ENCODE measurements at regions not wholly inside any gene's neighbourhood (a gene's known extent, or its start where the extent isn't known, plus 50 kb on each side); places are given as distances from the start of the nearest gene placed in this dataset.

DNA sequence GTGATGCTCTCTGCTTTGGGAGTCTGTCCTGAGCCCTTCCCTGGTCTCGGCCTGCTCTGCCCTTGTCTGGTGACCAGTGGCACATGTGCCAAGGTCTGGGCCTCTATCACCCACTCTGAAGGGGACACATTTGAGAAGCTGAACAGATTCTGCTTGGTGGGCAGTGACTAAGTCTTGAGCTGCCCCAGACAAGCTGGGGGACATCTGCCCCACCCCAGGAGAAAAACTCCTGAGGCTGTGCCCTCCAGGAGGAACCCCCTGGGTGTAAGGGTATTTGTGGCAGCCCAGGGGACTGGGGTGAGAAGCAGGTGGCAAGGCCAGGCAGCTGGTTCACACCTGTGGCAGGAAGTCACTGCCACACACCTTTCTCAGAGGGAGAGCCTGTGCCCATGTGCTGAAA lies 342.1 kb downstream of the DYSF start:
- H3K79me2 ChIP-seq (ENCODE audit: low read length) = no peaks in the 10 kb centered on the region
- H2AFZ ChIP-seq (ENCODE audit: low read length) = no peak overlapping the region
- no peak overlapping the region for H3K9ac ChIP-seq (ENCODE audit: low read length)
- no peaks in the 10 kb centered on the region for H3F3A ChIP-seq (ENCODE audit: insufficient read depth, low read length)
- no peaks in the 10 kb centered on the region for H3K9me3 ChIP-seq (replicated peaks; ENCODE audit: insufficient read depth, low read length)
- DNase-seq = no peak
- no peak overlapping the region for H3K4me3 ChIP-seq (ENCODE audit: low read length)
- no peaks in the 10 kb centered on the region for H3K36me3 ChIP-seq (replicated peaks; ENCODE audit: insufficient read depth, low read length)
- no peaks in the 10 kb centered on the region for H3K9me2 ChIP-seq (replicated peaks; ENCODE audit: insufficient read depth, low read length)
- no peaks in the 10 kb centered on the region for H3K4me1 ChIP-seq (ENCODE audit: low read length)
- no peak overlapping the region for H3K27ac ChIP-seq (ENCODE audit: low read length)
- H3K4me2 ChIP-seq (ENCODE audit: low read depth, low read length) = no peak overlapping the region
- no peaks in the 10 kb centered on the region for H4K20me1 ChIP-seq (ENCODE audit: insufficient read depth, low read length)
- TF ChIP-seq EZH2phosphoT487 (IDR thresholded peaks at IDR 0.05; ENCODE audit: low read length) = no peak
- TF ChIP-seq, protein P1, sequence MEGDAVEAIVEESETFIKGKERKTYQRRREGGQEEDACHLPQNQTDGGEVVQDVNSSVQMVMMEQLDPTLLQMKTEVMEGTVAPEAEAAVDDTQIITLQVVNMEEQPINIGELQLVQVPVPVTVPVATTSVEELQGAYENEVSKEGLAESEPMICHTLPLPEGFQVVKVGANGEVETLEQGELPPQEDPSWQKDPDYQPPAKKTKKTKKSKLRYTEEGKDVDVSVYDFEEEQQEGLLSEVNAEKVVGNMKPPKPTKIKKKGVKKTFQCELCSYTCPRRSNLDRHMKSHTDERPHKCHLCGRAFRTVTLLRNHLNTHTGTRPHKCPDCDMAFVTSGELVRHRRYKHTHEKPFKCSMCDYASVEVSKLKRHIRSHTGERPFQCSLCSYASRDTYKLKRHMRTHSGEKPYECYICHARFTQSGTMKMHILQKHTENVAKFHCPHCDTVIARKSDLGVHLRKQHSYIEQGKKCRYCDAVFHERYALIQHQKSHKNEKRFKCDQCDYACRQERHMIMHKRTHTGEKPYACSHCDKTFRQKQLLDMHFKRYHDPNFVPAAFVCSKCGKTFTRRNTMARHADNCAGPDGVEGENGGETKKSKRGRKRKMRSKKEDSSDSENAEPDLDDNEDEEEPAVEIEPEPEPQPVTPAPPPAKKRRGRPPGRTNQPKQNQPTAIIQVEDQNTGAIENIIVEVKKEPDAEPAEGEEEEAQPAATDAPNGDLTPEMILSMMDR (IDR thresholded peaks at IDR 0.05; ENCODE audit: low read length) = no peak
- H3K27me3 ChIP-seq (replicated peaks; ENCODE audit: insufficient read depth, low read length) = no peaks in the 10 kb centered on the region

DNA sequence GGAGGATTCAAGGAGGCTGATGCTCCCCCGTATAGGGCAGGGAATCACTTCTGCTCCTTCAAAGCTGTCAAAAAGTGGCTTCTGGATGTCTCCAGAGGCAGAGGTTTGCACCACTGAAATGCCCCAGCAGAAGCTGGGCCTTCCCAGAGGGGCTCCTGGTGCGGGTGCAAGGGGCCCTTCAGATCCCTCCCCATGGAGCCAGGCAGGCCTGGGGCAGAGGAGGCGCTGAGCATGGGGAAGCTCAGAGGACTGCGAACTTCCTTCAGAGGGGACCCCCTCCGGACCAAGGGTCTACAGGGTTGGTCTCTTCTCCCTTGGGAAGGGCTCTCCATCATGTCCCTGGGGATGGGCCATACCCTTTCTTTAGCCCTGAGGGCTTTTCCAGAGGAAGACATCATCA lies 341.2 kb downstream of the DYSF start:
- no peak overlapping the region for H3K4me3 ChIP-seq (ENCODE audit: low read length)
- no peak overlapping the region for H3K4me2 ChIP-seq (ENCODE audit: low read depth, low read length)
- no peaks in the 10 kb centered on the region for H3K27me3 ChIP-seq (replicated peaks; ENCODE audit: insufficient read depth, low read length)
- H3K9ac ChIP-seq (ENCODE audit: low read length) = no peak overlapping the region
- no peaks in the 10 kb centered on the region for H3K4me1 ChIP-seq (ENCODE audit: low read length)
- no peaks in the 10 kb centered on the region for H3K79me2 ChIP-seq (ENCODE audit: low read length)
- no peaks in the 10 kb centered on the region for H3K36me3 ChIP-seq (replicated peaks; ENCODE audit: insufficient read depth, low read length)
- no peaks in the 10 kb centered on the region for H3K9me3 ChIP-seq (replicated peaks; ENCODE audit: insufficient read depth, low read length)
- H3F3A ChIP-seq (ENCODE audit: insufficient read depth, low read length) = no peaks in the 10 kb centered on the region
- no peak for TF ChIP-seq EZH2phosphoT487 (IDR thresholded peaks at IDR 0.05; ENCODE audit: low read length)
- TF ChIP-seq, protein P1 (IDR thresholded peaks at IDR 0.05; ENCODE audit: low read length) = no peak
- TF ChIP-seq EZH2 (optimal IDR thresholded peaks at IDR 0.05; ENCODE audit: low read depth, low read length) = no peak
- H3K9me2 ChIP-seq (replicated peaks; ENCODE audit: insufficient read depth, low read length) = no peaks in the 10 kb centered on the region
- no peak overlapping the region for H3K27ac ChIP-seq (ENCODE audit: low read length)
- no peak overlapping the region for H2AFZ ChIP-seq (ENCODE audit: low read length)
- DNase-seq = no peak
- H4K20me1 ChIP-seq (ENCODE audit: insufficient read depth, low read length) = no peaks in the 10 kb centered on the region

DNA sequence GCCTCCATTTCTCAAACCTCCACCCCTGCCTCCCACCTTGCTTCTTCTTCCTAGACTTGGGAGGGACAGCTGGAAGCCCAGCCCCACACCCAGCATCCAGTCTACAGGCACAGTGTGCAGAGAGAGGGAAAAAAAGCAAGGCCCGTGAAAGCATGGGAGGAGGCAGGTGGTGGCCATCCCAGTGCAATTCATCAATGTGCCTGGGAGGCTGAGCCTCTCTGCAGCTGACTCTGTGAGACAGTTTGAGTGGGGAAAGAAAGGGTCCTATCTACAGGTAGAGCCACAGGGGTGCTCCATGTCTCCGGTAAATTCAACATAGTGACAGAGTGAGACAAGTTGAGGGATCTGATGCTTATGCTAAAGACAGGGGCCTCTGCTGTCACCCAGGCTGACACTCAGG lies 340.6 kb downstream of the DYSF start:
- Histone ChIP-seq H3K4me1 (ENCODE audit: low read length) (no peaks in the 10 kb centered on the region), H3K27ac (ENCODE audit: low read length) (no peak overlapping the region), H3K9ac (ENCODE audit: low read length) (no peak overlapping the region), H3K4me3 (ENCODE audit: low read length) (no peak overlapping the region), H3K36me3 (replicated peaks; ENCODE audit: insufficient read depth, low read length) (no peaks in the 10 kb centered on the region), H3F3A (ENCODE audit: insufficient read depth, low read length) (no peaks in the 10 kb centered on the region), H3K9me3 (replicated peaks; ENCODE audit: insufficient read depth, low read length) (no peaks in the 10 kb centered on the region), H3K79me2 (ENCODE audit: low read length) (no peaks in the 10 kb centered on the region), H2AFZ (ENCODE audit: low read length) (no peak overlapping the region), H3K27me3 (replicated peaks; ENCODE audit: insufficient read depth, low read length) (no peaks in the 10 kb centered on the region), H3K9me2 (replicated peaks; ENCODE audit: insufficient read depth, low read length) (no peaks in the 10 kb centered on the region), H3K4me2 (ENCODE audit: low read depth, low read length) (no peak overlapping the region), H4K20me1 (ENCODE audit: insufficient read depth, low read length) (no peaks in the 10 kb centered on the region)
- DNase-seq = no peak
- TF ChIP-seq EZH2phosphoT487 (IDR thresholded peaks at IDR 0.05; ENCODE audit: low read length) (no peak), EZH2 (optimal IDR thresholded peaks at IDR 0.05; ENCODE audit: low read depth, low read length) (no peak)
- TF ChIP-seq, protein P1 (IDR thresholded peaks at IDR 0.05; ENCODE audit: low read length) = no peak

Measured in MM.1S (cell line).